ENCODE measurements at regions not wholly inside any gene's neighbourhood (a gene's known extent, or its start where the extent isn't known, plus 50 kb on each side); places are given as distances from the start of the nearest gene placed in this dataset.

DNA sequence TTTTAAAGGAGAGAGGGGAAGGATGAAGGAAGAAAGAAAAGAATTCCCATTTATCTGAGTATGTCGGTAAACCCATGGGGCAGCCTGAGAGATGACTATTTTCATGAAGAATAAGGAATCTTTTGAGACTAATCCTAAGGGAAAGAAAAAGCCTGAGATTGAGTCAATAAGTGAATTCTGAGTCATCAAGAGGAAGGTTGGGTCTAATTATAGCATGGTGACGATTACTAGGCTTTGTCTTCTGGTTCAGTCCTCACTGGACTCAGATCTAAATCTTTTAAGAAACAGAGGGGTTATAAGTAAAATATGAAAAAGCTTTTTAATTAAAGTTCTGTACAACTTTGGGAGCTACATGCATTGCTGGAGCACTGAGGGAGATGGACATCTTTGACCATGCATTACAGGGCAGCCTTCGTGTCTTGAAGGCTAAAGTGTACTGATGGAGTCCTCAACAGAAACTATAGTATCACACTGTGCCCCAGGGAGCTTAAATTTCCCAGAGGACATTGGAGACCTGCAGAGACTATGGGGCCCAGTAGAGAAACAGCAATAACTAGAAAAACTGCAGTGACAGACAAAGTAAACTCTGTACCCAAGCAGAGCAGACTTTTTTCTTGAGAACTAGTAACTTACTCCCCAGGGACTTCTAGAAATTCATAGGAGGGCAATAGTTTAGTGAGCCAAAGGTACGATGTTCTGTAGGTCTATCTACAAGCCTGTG, 260.9 kb downstream of the RAD51AP2 start:
- TF ChIP-seq, protein P1, sequence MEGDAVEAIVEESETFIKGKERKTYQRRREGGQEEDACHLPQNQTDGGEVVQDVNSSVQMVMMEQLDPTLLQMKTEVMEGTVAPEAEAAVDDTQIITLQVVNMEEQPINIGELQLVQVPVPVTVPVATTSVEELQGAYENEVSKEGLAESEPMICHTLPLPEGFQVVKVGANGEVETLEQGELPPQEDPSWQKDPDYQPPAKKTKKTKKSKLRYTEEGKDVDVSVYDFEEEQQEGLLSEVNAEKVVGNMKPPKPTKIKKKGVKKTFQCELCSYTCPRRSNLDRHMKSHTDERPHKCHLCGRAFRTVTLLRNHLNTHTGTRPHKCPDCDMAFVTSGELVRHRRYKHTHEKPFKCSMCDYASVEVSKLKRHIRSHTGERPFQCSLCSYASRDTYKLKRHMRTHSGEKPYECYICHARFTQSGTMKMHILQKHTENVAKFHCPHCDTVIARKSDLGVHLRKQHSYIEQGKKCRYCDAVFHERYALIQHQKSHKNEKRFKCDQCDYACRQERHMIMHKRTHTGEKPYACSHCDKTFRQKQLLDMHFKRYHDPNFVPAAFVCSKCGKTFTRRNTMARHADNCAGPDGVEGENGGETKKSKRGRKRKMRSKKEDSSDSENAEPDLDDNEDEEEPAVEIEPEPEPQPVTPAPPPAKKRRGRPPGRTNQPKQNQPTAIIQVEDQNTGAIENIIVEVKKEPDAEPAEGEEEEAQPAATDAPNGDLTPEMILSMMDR (IDR thresholded peaks at IDR 0.05; ENCODE audit: low read depth, low read length): no peak
- TF ChIP-seq EZH2phosphoT487 (IDR thresholded peaks at IDR 0.05; ENCODE audit: low read depth): no peak
